ENCODE measurements at regions not wholly inside any gene's neighbourhood (a gene's known extent, or its start where the extent isn't known, plus 50 kb on each side); places are given as distances from the start of the nearest gene placed in this dataset.

GRCh38 chr6:119598883-119599282 is 249.3 kb upstream of the MAN1A1 start:
- TF ChIP-seq REST (IDR thresholded peaks at IDR 0.05; ENCODE audit: insufficient read depth in 1 of 2, low read depth in 2 of 2, low read length in 2 of 2) (no peak), POLR2AphosphoS5 (IDR thresholded peaks at IDR 0.05; ENCODE audit: low read depth, low read length) (no peak), TAF1 (IDR thresholded peaks at IDR 0.05; ENCODE audit: borderline replicate concordance, insufficient read depth, low read length) (no peak), SIN3A (IDR thresholded peaks at IDR 0.05; ENCODE audit: borderline replicate concordance, insufficient read depth, low read length) (no peak), FOXP2 (optimal IDR thresholded peaks at IDR 0.05; ENCODE audit: borderline replicate concordance, extremely low read depth, extremely low read length, insufficient read depth) (no peak)

- TF ChIP-seq POLR2AphosphoS5 (IDR thresholded peaks at IDR 0.05; ENCODE audit: low read depth, low read length): no peak
- TF ChIP-seq REST (IDR thresholded peaks at IDR 0.05; ENCODE audit: insufficient read depth in 1 of 2, low read depth in 2 of 2, low read length in 2 of 2): no peak
- TF ChIP-seq SIN3A (IDR thresholded peaks at IDR 0.05; ENCODE audit: borderline replicate concordance, insufficient read depth, low read length): no peak
- no peak for TF ChIP-seq TAF1 (IDR thresholded peaks at IDR 0.05; ENCODE audit: borderline replicate concordance, insufficient read depth, low read length)
- TF ChIP-seq FOXP2 (optimal IDR thresholded peaks at IDR 0.05; ENCODE audit: borderline replicate concordance, extremely low read depth, extremely low read length, insufficient read depth): no peak
Observed at GRCh38 chr6:119594907-119595306, 245.3 kb upstream of the MAN1A1 start.

- TF ChIP-seq SIN3A (IDR thresholded peaks at IDR 0.05; ENCODE audit: borderline replicate concordance, insufficient read depth, low read length) (no peak), FOXP2 (optimal IDR thresholded peaks at IDR 0.05; ENCODE audit: borderline replicate concordance, extremely low read depth, extremely low read length, insufficient read depth) (no peak), TAF1 (IDR thresholded peaks at IDR 0.05; ENCODE audit: borderline replicate concordance, insufficient read depth, low read length) (no peak), REST (IDR thresholded peaks at IDR 0.05; ENCODE audit: insufficient read depth in 1 of 2, low read depth in 2 of 2, low read length in 2 of 2) (no peak), POLR2AphosphoS5 (IDR thresholded peaks at IDR 0.05; ENCODE audit: low read depth, low read length) (no peak)
Observed at GRCh38 chr6:119591235-119591634, 241.7 kb upstream of the MAN1A1 start.

GRCh38 chr6:119590066-119590465 is 240.5 kb upstream of the MAN1A1 start:
- TF ChIP-seq SIN3A (IDR thresholded peaks at IDR 0.05; ENCODE audit: borderline replicate concordance, insufficient read depth, low read length) (no peak), REST (IDR thresholded peaks at IDR 0.05; ENCODE audit: insufficient read depth in 1 of 2, low read depth in 2 of 2, low read length in 2 of 2) (no peak), POLR2AphosphoS5 (IDR thresholded peaks at IDR 0.05; ENCODE audit: low read depth, low read length) (no peak), TAF1 (IDR thresholded peaks at IDR 0.05; ENCODE audit: borderline replicate concordance, insufficient read depth, low read length) (no peak), FOXP2 (optimal IDR thresholded peaks at IDR 0.05; ENCODE audit: borderline replicate concordance, extremely low read depth, extremely low read length, insufficient read depth) (no peak)

- TF ChIP-seq REST (IDR thresholded peaks at IDR 0.05; ENCODE audit: insufficient read depth in 1 of 2, low read depth in 2 of 2, low read length in 2 of 2) (no peak), TAF1 (IDR thresholded peaks at IDR 0.05; ENCODE audit: borderline replicate concordance, insufficient read depth, low read length) (no peak), FOXP2 (optimal IDR thresholded peaks at IDR 0.05; ENCODE audit: borderline replicate concordance, extremely low read depth, extremely low read length, insufficient read depth) (no peak), POLR2AphosphoS5 (IDR thresholded peaks at IDR 0.05; ENCODE audit: low read depth, low read length) (no peak), SIN3A (IDR thresholded peaks at IDR 0.05; ENCODE audit: borderline replicate concordance, insufficient read depth, low read length) (no peak)
Observed at GRCh38 chr6:119587537-119587936, 238.0 kb upstream of the MAN1A1 start.

All from PFSK-1 (cell line).